ENCODE measurements at regions not wholly inside any gene's neighbourhood (a gene's known extent, or its start where the extent isn't known, plus 50 kb on each side); places are given as distances from the start of the nearest gene placed in this dataset.

DNA sequence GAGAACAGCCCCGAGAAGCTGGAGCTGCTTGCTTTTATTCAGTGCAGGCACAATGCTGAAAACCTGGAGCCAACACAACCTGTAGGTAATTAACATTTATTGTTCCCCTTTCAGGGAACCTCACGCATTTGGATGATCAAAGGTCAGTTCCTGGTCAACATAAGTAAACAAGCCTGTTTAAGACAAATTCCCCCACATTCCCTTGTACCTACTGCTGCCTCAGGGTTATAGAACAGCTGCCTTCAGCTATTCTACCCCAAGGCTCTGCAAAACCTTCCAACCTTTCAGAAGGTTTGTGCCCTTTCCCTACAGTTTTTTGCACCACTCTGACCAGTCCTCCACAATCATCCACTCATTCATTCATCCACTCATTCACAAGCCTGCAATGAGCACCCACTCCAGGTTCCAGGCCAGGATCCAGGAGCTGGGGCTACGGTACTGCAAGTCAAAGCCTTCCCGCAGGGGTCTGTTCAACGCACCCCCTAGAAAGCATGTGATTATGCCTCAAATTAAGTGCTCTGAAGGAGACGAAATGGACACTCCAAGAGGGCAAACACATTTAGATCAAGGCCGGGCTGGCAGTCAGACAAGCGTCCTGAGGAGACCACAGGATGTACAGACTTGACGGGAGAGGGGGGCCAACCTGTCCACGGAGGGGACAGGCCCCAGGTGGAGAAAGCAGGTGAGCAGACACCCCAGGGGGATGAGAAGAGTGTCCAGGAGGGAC lies 683.9 kb downstream of the MATN1 start:
- Mint-ChIP-seq H3K27ac (no peak overlapping the region), H3K36me3 (ENCODE audit: insufficient read depth) (peaks cover 2% of the 10 kb centered on the region), H3K9me3 (no peaks in the 10 kb centered on the region), H3K27me3 (peaks cover 12 to 20% of the 10 kb centered on the region in 2 donors), H3K4me1 (ENCODE audit: low read depth in 2 of 2) (peaks cover 17 to 29% of the 10 kb centered on the region in 2 donors), H3K4me3 (no peak overlapping the region)
- no peak for DNase-seq
- no peak for ATAC-seq (replicated peaks)

DNA sequence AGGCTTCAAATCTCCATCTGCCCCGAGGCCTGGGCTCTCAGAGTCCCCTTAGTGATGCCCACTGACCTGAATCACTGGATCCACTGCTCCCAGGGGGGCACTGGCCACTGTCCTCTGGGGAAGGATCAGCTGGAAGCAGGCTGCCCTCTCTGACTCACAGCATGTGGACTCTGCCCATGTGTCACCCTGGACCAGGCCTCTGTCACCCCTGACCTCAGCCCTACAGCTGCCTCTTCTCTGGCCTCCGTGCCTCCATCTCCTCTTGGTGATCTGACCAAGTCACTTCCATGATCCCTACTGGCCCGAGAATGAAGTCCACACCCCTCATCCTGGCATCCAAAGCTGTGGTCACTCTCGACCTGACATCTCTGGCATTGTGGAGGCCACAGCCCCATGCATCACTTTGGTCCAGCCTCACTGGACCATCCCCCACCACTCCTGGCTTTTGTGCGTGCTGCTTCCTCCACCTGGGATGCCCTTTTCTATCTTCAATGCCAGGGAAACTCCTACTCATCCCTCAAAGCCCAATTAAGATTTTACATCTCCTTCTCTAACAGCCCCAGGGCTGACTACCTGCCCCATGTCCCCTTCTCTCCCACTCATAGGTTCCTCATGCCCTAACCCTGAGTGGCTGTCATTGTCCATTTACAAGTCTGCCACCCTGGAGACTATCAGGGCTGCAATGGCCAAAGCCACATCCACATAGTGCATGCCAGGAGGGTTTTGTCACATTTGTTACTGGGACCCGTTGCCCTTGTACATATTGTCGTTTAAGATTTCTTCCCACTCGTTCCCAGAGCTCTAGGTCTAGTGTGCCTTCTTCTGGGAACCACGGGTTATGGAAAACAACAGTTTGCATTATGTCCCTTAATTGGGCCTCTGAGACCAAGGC lies 685.0 kb downstream of the MATN1 start:
- DNase-seq (no peak), ATAC-seq (replicated peaks) (no peak)
- H3K27ac Mint-ChIP-seq: peak overlapping the region in 1 of 2 donors; percentile 24
- H3K27me3 Mint-ChIP-seq: peaks cover 12 to 24% of the 10 kb centered on the region in 2 donors
- no peak overlapping the region for H3K4me3 Mint-ChIP-seq
- H3K36me3 Mint-ChIP-seq (ENCODE audit: insufficient read depth): peaks cover 2% of the 10 kb centered on the region
- H3K4me1 Mint-ChIP-seq (ENCODE audit: low read depth in 2 of 2): peaks cover 6 to 18% of the 10 kb centered on the region in 2 donors
- H3K9me3 Mint-ChIP-seq: no peaks in the 10 kb centered on the region

DNA sequence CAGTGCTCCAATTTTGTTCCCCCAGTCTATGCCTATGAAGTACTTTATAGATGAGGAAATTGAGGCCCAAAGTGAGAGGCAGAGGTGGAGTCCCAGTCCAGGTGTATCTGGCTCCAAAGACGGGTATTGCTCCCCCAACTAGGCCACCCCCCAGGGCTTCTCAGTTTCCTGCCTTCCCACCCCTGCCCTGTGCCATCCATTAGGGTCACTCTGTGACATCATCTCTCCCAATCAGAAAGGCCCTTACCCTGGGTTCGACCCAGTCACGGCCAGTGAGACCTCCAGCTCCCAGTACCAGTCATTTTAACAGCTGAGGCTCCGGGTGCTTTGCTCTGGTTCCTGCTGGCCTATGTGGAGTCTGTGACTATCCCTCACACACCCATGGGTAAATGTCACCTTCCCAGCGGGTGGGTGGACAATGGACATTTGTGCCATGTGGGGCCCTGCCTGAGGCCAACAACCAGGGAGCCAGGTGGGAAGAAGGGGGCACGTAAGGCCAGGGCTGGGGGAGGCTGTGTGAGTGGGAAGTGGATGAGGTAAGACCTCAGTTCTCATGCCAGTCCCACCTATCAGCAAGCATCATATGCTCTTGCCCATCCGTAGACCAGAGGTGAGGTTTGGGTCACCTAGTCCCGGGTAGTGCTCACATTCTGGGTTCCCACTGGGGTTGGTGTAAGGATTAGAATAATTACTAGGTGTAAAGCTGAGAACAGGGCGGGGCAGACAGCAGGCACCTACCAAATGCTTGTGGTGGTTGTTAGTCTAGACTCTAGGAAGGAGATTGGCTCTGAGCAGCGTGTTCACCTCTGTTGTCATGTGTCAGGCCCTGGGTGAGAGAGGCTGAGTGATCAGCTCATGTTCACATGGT lies 685.9 kb downstream of the MATN1 start:
- DNase-seq: no peak
- Mint-ChIP-seq H3K9me3 (peaks cover 0 to 9% of the 10 kb centered on the region in 2 donors), H3K27ac (peak overlapping the region in 1 of 2 donors; percentile 66), H3K36me3 (ENCODE audit: insufficient read depth) (peaks cover 2% of the 10 kb centered on the region), H3K4me1 (ENCODE audit: low read depth in 2 of 2) (peaks cover 4 to 13% of the 10 kb centered on the region in 2 donors), H3K4me3 (no peak overlapping the region), H3K27me3 (peaks cover 12 to 26% of the 10 kb centered on the region in 2 donors)
- no peak for ATAC-seq (replicated peaks)

DNA sequence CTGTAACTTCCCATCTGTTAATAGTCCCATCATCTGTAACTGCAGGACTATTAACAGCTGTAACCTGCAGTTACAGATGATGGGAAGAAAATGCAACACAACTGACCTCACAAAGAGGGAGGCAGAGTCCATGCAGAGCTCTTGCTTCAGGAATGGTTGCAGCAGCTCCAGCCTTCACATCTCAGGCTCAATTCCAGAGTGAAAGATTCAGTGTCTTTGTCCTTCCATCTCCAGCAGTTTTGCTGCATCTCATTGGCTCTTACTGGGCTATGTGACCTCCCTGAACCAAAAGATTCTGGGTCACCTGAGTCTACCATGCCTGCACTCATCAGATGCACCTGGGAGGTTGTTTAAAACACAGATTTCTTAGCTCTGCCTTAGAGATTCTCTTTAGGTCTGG lies 686.7 kb downstream of the MATN1 start:
- Mint-ChIP-seq H3K4me1 (ENCODE audit: low read depth in 2 of 2) (peaks cover 4 to 9% of the 10 kb centered on the region in 2 donors), H3K27ac (no peak overlapping the region), H3K27me3 (peaks cover 12 to 26% of the 10 kb centered on the region in 2 donors), H3K9me3 (peaks cover 2 to 12% of the 10 kb centered on the region in 2 donors), H3K4me3 (no peak overlapping the region), H3K36me3 (ENCODE audit: insufficient read depth) (peaks cover 2% of the 10 kb centered on the region)
- DNase-seq (no peak), ATAC-seq (replicated peaks) (no peak)

DNA sequence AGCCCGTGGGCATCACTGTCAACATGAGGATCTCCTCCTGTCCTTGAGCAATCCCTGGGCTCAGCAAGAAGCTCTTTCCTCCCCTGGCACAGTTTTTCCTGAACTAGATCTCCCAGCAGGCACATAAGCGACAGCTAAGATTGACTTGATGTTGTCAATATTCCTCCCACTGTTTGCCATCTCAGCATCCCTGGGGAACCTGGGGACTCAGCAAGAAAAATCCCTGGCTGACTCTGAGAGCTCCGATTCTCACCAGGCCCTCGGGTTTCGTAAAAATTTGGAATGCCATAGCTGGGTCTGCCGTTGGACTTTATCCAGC lies 687.2 kb downstream of the MATN1 start:
- H3K27ac Mint-ChIP-seq: no peak overlapping the region
- no peak for DNase-seq
- H3K9me3 Mint-ChIP-seq: peaks cover 2 to 12% of the 10 kb centered on the region in 2 donors
- no peak overlapping the region for H3K4me3 Mint-ChIP-seq
- peaks cover 12 to 26% of the 10 kb centered on the region in 2 donors for H3K27me3 Mint-ChIP-seq
- peaks cover 2% of the 10 kb centered on the region for H3K36me3 Mint-ChIP-seq (ENCODE audit: insufficient read depth)
- H3K4me1 Mint-ChIP-seq (ENCODE audit: low read depth in 2 of 2): peaks cover 0 to 4% of the 10 kb centered on the region in 2 donors
- ATAC-seq (replicated peaks): no peak

DNA sequence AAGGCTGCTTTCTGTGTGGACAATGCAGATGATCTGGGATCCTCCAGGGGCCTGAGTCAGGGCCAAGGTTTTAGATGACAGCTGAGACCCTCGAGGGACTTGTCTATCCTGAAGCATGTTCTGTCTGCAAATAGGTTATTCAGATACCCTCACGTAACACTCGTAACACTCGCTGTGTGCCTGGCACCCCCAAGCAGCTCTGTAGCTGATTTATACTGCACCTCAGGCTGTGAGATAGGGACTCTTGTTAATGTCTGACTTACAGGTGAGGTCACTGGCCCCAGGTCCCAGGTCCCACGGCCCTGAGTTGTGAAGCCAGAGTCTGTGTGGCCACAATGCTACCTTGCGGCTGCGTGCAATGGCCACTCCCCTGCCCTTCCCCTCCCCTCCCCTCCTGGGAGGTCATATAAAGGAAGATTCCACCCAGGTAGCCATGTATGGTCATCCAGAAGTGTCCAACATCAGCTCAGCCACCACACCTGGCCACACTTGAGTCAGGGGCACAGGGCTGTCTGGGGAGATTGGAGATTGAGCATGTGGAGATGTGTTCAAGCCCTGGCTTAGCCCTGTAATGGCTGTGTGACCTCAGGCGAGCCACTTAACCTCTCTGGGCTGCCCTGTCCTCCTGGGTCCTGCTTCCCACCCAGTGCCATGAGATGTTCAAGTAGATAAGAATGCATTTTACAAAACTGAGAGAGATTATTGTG lies 687.7 kb downstream of the MATN1 start:
- H3K27ac Mint-ChIP-seq: no peak overlapping the region
- H3K4me3 Mint-ChIP-seq: no peak overlapping the region
- no peak for ATAC-seq (replicated peaks)
- peaks cover under 1% of the 10 kb centered on the region for H3K36me3 Mint-ChIP-seq (ENCODE audit: insufficient read depth)
- H3K9me3 Mint-ChIP-seq: peaks cover 2 to 12% of the 10 kb centered on the region in 2 donors
- no peak for DNase-seq
- H3K27me3 Mint-ChIP-seq: peaks cover 12 to 26% of the 10 kb centered on the region in 2 donors
- H3K4me1 Mint-ChIP-seq (ENCODE audit: low read depth in 2 of 2): peaks cover 0 to 2% of the 10 kb centered on the region in 2 donors

DNA sequence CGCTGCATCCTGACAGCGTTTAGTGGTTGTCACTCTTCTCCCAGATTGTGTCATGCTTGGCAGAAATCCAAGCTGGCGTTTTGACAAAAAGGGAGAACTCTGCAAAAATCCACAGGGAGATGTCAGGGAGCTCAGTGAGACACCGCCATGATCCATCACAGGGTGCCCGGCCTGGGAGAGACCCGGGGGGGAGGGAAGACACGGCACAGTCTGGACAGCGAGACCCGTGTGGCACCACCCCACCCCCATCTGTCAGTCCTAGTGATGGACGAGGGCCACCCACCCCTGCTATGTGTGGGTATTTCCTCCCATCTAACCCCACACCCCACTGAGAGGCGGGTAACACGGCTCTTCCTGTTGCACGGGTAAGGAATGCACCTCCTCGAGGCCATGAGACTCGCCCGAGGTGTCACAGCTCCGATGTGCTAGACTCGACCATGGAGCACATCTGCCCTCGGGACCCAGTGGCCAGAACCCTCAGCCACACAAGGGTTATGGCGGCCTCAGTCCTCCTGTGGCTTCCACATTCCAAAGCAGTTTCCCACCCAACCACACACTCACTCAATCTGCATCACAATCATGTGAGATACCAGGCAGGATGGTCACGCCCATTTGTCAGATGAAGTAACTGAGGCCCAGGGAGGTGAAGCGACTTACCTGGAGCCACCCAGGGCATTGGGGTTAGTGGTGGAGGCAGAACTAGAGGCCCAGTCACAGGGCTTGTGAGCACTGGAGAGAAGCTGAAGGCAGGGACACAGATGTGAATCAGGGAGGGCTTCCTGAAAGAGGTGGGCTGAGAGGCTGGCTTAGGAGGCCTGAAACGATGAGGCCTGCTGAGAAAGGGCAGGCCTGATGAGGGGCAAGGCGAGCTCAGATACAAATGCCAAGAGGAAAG lies 688.5 kb downstream of the MATN1 start:
- Mint-ChIP-seq H3K36me3 (ENCODE audit: insufficient read depth) (no peaks in the 10 kb centered on the region), H3K4me3 (no peak overlapping the region), H3K4me1 (ENCODE audit: low read depth in 2 of 2) (peaks cover 0 to 2% of the 10 kb centered on the region in 2 donors), H3K9me3 (peaks cover 2 to 12% of the 10 kb centered on the region in 2 donors), H3K27ac (no peak overlapping the region), H3K27me3 (peaks cover 12 to 25% of the 10 kb centered on the region in 2 donors)
- ATAC-seq (replicated peaks) (no peak), DNase-seq (no peak)

DNA sequence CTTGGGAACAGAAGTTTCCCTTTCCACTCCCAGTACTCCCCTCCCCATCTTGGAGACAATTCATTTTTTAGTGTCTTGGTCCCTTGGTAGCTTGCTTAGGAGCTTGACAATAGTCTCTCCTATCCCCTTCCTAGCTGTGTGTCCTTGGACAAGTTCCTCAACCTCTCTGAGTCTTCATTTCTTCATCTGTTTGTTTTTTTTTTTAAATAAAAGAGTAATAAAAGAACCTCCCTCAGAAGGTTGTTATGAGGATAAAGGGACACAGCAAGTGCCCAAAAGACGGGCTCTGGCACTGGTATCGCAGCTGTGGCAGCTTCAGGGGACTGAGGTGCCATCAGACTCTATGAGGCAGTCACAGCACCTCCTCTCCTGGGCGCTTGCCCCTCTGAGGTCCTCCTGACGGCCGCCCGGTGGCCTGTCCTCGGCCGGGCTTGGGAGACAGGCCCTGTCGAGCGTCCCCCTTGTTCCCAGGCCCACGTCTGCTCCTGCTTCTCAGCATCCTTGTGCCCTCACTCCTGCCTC lies 689.2 kb downstream of the MATN1 start:
- ATAC-seq (replicated peaks) (no peak), DNase-seq (no peak)
- H3K36me3 Mint-ChIP-seq (ENCODE audit: insufficient read depth): no peaks in the 10 kb centered on the region
- peaks cover 2 to 12% of the 10 kb centered on the region in 2 donors for H3K9me3 Mint-ChIP-seq
- no peak overlapping the region for H3K27ac Mint-ChIP-seq
- H3K27me3 Mint-ChIP-seq: peaks cover 12 to 20% of the 10 kb centered on the region in 2 donors
- peaks cover 0 to 2% of the 10 kb centered on the region in 2 donors for H3K4me1 Mint-ChIP-seq (ENCODE audit: low read depth in 2 of 2)
- no peak overlapping the region for H3K4me3 Mint-ChIP-seq

DNA sequence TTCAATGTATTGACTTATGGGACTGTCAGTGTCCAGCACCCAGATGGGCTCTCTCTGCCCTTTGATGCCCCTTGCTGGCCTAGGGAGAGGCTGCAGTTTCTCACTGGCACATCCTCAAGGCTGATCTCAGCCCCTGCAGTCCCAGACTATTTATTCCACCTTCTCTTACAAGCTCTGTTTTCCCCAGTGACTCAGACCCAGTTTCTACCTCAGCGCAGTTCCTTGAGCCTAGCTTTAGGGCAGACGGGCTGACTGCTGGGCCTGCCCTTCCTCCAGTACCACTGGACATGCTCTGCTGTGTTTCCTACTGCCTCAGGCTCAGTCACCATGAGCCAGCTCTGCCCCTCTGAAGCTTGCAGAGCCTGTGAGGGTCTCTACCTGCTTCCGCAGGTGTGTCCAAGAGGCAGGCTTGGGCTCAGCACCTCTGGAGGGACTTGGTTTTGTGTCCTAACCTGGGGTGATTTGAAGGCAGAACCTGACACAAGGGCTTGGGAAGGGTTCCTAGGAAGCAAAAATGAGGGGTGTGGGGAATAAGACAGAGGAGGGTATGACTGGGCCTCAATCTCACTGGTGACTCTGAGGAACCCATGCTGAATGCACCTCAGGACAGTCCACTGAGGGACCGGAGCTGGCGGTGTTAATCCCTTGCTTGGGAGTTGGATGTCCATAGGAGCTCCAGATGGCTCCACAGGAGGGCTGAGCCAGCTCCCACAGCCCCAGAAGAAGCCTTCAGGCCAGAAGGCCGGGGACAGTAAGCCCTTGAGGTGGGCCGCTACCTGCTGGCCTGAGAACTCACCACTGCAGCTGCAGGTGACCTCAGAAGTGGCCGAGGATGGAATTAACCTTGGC lies 689.9 kb downstream of the MATN1 start:
- ATAC-seq (replicated peaks) (no peak), DNase-seq (no peak)
- Mint-ChIP-seq H3K27ac (no peak overlapping the region), H3K36me3 (ENCODE audit: insufficient read depth) (no peaks in the 10 kb centered on the region), H3K27me3 (peaks cover 7 to 21% of the 10 kb centered on the region in 2 donors), H3K4me3 (no peak overlapping the region), H3K9me3 (peaks cover 2 to 12% of the 10 kb centered on the region in 2 donors), H3K4me1 (ENCODE audit: low read depth in 2 of 2) (peaks cover 0 to under 1% of the 10 kb centered on the region in 2 donors)

DNA sequence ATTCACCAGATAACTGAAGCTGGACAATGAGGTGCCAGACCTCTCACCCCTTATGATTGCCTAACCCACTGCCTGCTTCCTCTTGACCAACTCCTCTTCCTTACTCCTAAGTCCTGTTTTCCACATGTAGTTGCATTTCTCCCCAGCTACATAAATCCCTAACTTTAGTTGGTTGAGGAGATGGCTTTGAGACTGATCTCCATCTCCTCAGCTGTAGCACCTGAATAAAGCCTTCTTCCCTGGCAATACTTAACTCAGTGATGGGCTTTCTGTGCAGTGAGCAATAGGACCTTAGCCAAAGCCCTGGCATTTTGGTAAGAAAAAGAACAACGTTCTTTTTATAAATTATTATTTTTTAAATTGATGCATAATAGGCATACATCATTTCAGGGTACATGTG lies 691.1 kb downstream of the MATN1 start:
- H3K27ac Mint-ChIP-seq: no peak overlapping the region
- DNase-seq (no peak), ATAC-seq (replicated peaks) (no peak)
- no peak overlapping the region for H3K4me3 Mint-ChIP-seq
- no peaks in the 10 kb centered on the region for H3K4me1 Mint-ChIP-seq (ENCODE audit: low read depth in 2 of 2)
- H3K27me3 Mint-ChIP-seq: peaks cover 5 to 23% of the 10 kb centered on the region in 2 donors
- peaks cover 2 to 12% of the 10 kb centered on the region in 2 donors for H3K9me3 Mint-ChIP-seq
- no peaks in the 10 kb centered on the region for H3K36me3 Mint-ChIP-seq (ENCODE audit: insufficient read depth)

DNA sequence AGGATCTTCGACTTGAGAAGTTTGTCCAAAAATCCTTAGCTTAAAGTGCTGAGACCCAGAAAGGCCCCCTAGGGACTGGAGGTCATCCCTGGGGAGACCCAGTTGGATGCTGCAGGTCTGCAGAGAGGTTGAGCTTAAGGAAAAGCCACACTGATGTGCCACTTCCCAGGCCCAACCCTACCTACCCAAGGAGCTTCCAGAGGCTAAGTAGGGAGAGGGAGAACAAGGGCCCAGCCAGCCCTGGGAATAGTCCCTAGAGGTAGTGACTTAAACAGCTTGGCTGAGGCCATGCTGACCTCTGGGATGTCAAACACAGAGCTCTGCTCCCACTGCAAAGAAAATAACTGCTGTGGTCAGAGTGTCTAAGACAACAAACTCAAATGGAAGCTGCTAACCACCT lies 693.7 kb downstream of the MATN1 start:
- peaks cover 2 to 12% of the 10 kb centered on the region in 2 donors for H3K9me3 Mint-ChIP-seq
- no peak overlapping the region for H3K27ac Mint-ChIP-seq
- DNase-seq: no peak
- H3K4me3 Mint-ChIP-seq: no peak overlapping the region
- ATAC-seq (replicated peaks): no peak
- H3K36me3 Mint-ChIP-seq (ENCODE audit: insufficient read depth): no peaks in the 10 kb centered on the region
- H3K4me1 Mint-ChIP-seq (ENCODE audit: low read depth in 2 of 2): no peaks in the 10 kb centered on the region
- peaks cover 13 to 26% of the 10 kb centered on the region in 2 donors for H3K27me3 Mint-ChIP-seq
